ENCODE measurements at regions not wholly inside any gene's neighbourhood (a gene's known extent, or its start where the extent isn't known, plus 50 kb on each side); places are given as distances from the start of the nearest gene placed in this dataset.
"Not testable (repeated sequence)": the region's sequence is repeated elsewhere in the genome, so short reads cannot be mapped to it uniquely, and the experiment has no call there.

GRCh38 chr14:22188318-22188717 is 400.7 kb downstream of the DAD1 start:
- DNase-seq (ENCODE audit: insufficient read length, low spot score) = no peak
- no peak for FAIRE-seq
- TF ChIP-seq TAF1 (IDR thresholded peaks at IDR 0.05; ENCODE audit: low read depth, low read length) = no peak
- TF ChIP-seq PAX5 (IDR thresholded peaks at IDR 0.05; ENCODE audit: insufficient read depth, low read length, severe bottlenecking) = no peak
- TF ChIP-seq SPI1 (IDR thresholded peaks at IDR 0.05; ENCODE audit: low read depth, low read length) = no peak

- TF ChIP-seq PAX5 (IDR thresholded peaks at IDR 0.05; ENCODE audit: insufficient read depth, low read length, severe bottlenecking) (no peak), POLR2A (IDR thresholded peaks at IDR 0.05; ENCODE audit: low read depth, low read length) (no peak), POU2F2 (IDR thresholded peaks at IDR 0.05; ENCODE audit: low read depth, low read length) (no peak), SPI1 (IDR thresholded peaks at IDR 0.05; ENCODE audit: low read depth, low read length) (no peak), POLR2AphosphoS5 (IDR thresholded peaks at IDR 0.05; ENCODE audit: low read depth, low read length) (no peak), TAF1 (IDR thresholded peaks at IDR 0.05; ENCODE audit: low read depth, low read length) (no peak)
- DNase-seq (ENCODE audit: insufficient read length, low spot score) (no peak), FAIRE-seq (no peak)
Measured at GRCh38 chr14:22185789-22186188, 403.2 kb downstream of the DAD1 start.

- TF ChIP-seq POU2F2 (IDR thresholded peaks at IDR 0.05; ENCODE audit: low read depth, low read length) (no peak), TAF1 (IDR thresholded peaks at IDR 0.05; ENCODE audit: low read depth, low read length) (no peak), POLR2A (IDR thresholded peaks at IDR 0.05; ENCODE audit: low read depth, low read length) (no peak), PAX5 (IDR thresholded peaks at IDR 0.05; ENCODE audit: insufficient read depth, low read length, severe bottlenecking) (no peak), POLR2AphosphoS5 (IDR thresholded peaks at IDR 0.05; ENCODE audit: low read depth, low read length) (no peak), SPI1 (IDR thresholded peaks at IDR 0.05; ENCODE audit: low read depth, low read length) (no peak)
- DNase-seq (ENCODE audit: insufficient read length, low spot score) (no peak), FAIRE-seq (no peak)
Measured at GRCh38 chr14:22185191-22185590, 403.8 kb downstream of the DAD1 start.

GRCh38 chr14:22184830-22185168 is 404.2 kb downstream of the DAD1 start:
- FAIRE-seq (no peak), DNase-seq (ENCODE audit: insufficient read length, low spot score) (no peak)
- no peak for TF ChIP-seq TAF1 (IDR thresholded peaks at IDR 0.05; ENCODE audit: low read depth, low read length)
- no peak for TF ChIP-seq POLR2AphosphoS5 (IDR thresholded peaks at IDR 0.05; ENCODE audit: low read depth, low read length)
- no peak for TF ChIP-seq SPI1 (IDR thresholded peaks at IDR 0.05; ENCODE audit: low read depth, low read length)
- no peak for TF ChIP-seq PAX5 (IDR thresholded peaks at IDR 0.05; ENCODE audit: insufficient read depth, low read length, severe bottlenecking)
- no peak for TF ChIP-seq POU2F2 (IDR thresholded peaks at IDR 0.05; ENCODE audit: low read depth, low read length)
- no peak for TF ChIP-seq POLR2A (IDR thresholded peaks at IDR 0.05; ENCODE audit: low read depth, low read length)

- no peak for TF ChIP-seq SPI1 (IDR thresholded peaks at IDR 0.05; ENCODE audit: low read depth, low read length)
- TF ChIP-seq POLR2A (IDR thresholded peaks at IDR 0.05; ENCODE audit: low read depth, low read length) = no peak
- no peak for TF ChIP-seq POLR2AphosphoS5 (IDR thresholded peaks at IDR 0.05; ENCODE audit: low read depth, low read length)
- TF ChIP-seq POU2F2 (IDR thresholded peaks at IDR 0.05; ENCODE audit: low read depth, low read length) = no peak
- TF ChIP-seq TAF1 (IDR thresholded peaks at IDR 0.05; ENCODE audit: low read depth, low read length) = no peak
- no peak for TF ChIP-seq PAX5 (IDR thresholded peaks at IDR 0.05; ENCODE audit: insufficient read depth, low read length, severe bottlenecking)
- DNase-seq (ENCODE audit: insufficient read length, low spot score) = no peak
- FAIRE-seq = no peak
Measured at GRCh38 chr14:22184157-22184829, 404.7 kb downstream of the DAD1 start.

- TF ChIP-seq SPI1 (IDR thresholded peaks at IDR 0.05; ENCODE audit: low read depth, low read length) = no peak
- TF ChIP-seq POLR2AphosphoS5 (IDR thresholded peaks at IDR 0.05; ENCODE audit: low read depth, low read length) = no peak
- TF ChIP-seq POU2F2 (IDR thresholded peaks at IDR 0.05; ENCODE audit: low read depth, low read length) = no peak
- TF ChIP-seq TAF1 (IDR thresholded peaks at IDR 0.05; ENCODE audit: low read depth, low read length) = no peak
- TF ChIP-seq POLR2A (IDR thresholded peaks at IDR 0.05; ENCODE audit: low read depth, low read length) = no peak
- TF ChIP-seq PAX5 (IDR thresholded peaks at IDR 0.05; ENCODE audit: insufficient read depth, low read length, severe bottlenecking) = no peak
- DNase-seq (ENCODE audit: insufficient read length, low spot score) (no peak), FAIRE-seq (no peak)
Measured at GRCh38 chr14:22180045-22180444, 409.0 kb downstream of the DAD1 start.

GRCh38 chr14:22179190-22179589 is 409.8 kb downstream of the DAD1 start:
- no peak for FAIRE-seq
- no peak for DNase-seq (ENCODE audit: insufficient read length, low spot score)
- TF ChIP-seq PAX5 (IDR thresholded peaks at IDR 0.05; ENCODE audit: insufficient read depth, low read length, severe bottlenecking) = no peak
- TF ChIP-seq POLR2AphosphoS5 (IDR thresholded peaks at IDR 0.05; ENCODE audit: low read depth, low read length) = no peak
- no peak for TF ChIP-seq POU2F2 (IDR thresholded peaks at IDR 0.05; ENCODE audit: low read depth, low read length)
- no peak for TF ChIP-seq SPI1 (IDR thresholded peaks at IDR 0.05; ENCODE audit: low read depth, low read length)
- no peak for TF ChIP-seq TAF1 (IDR thresholded peaks at IDR 0.05; ENCODE audit: low read depth, low read length)
- no peak for TF ChIP-seq POLR2A (IDR thresholded peaks at IDR 0.05; ENCODE audit: low read depth, low read length)

- no peak for TF ChIP-seq POU2F2 (IDR thresholded peaks at IDR 0.05; ENCODE audit: low read depth, low read length)
- no peak for TF ChIP-seq TAF1 (IDR thresholded peaks at IDR 0.05; ENCODE audit: low read depth, low read length)
- TF ChIP-seq POLR2AphosphoS5 (IDR thresholded peaks at IDR 0.05; ENCODE audit: low read depth, low read length) = no peak
- TF ChIP-seq POLR2A (IDR thresholded peaks at IDR 0.05; ENCODE audit: low read depth, low read length) = no peak
- TF ChIP-seq PAX5 (IDR thresholded peaks at IDR 0.05; ENCODE audit: insufficient read depth, low read length, severe bottlenecking) = no peak
- TF ChIP-seq SPI1 (IDR thresholded peaks at IDR 0.05; ENCODE audit: low read depth, low read length) = no peak
- DNase-seq (ENCODE audit: insufficient read length, low spot score) = no peak
- FAIRE-seq = no peak
Measured at GRCh38 chr14:22178333-22178839, 410.6 kb downstream of the DAD1 start.

GRCh38 chr14:22177870-22178269 is 411.2 kb downstream of the DAD1 start:
- DNase-seq (ENCODE audit: insufficient read length, low spot score) (no peak), FAIRE-seq (no peak)
- no peak for TF ChIP-seq TAF1 (IDR thresholded peaks at IDR 0.05; ENCODE audit: low read depth, low read length)
- TF ChIP-seq PAX5 (IDR thresholded peaks at IDR 0.05; ENCODE audit: insufficient read depth, low read length, severe bottlenecking) = no peak
- TF ChIP-seq POLR2AphosphoS5 (IDR thresholded peaks at IDR 0.05; ENCODE audit: low read depth, low read length) = no peak
- TF ChIP-seq SPI1 (IDR thresholded peaks at IDR 0.05; ENCODE audit: low read depth, low read length) = no peak
- no peak for TF ChIP-seq POU2F2 (IDR thresholded peaks at IDR 0.05; ENCODE audit: low read depth, low read length)
- no peak for TF ChIP-seq POLR2A (IDR thresholded peaks at IDR 0.05; ENCODE audit: low read depth, low read length)

- FAIRE-seq (no peak), DNase-seq (ENCODE audit: insufficient read length, low spot score) (no peak)
- no peak for TF ChIP-seq POLR2A (IDR thresholded peaks at IDR 0.05; ENCODE audit: low read depth, low read length)
Measured at GRCh38 chr14:22176957-22177356, 412.1 kb downstream of the DAD1 start.

- not testable (repeated sequence) for DNase-seq (ENCODE audit: insufficient read length, low spot score); FAIRE-seq
Measured at GRCh38 chr14:22175278-22175558, 413.8 kb downstream of the DAD1 start.
